ENCODE measurements at regions not wholly inside any gene's neighbourhood (a gene's known extent, or its start where the extent isn't known, plus 50 kb on each side); places are given as distances from the start of the nearest gene placed in this dataset.

- DNase-seq = no peak
- ATAC-seq = no peak
These were observed 95.0 kb upstream of the PPP2R5A start for GRCh38 chr1:212190169-212190568.

GRCh38 chr1:212192261-212192998 is 92.8 kb upstream of the PPP2R5A start:
- DNase-seq (no peak), ATAC-seq (no peak)

- no peak for DNase-seq
These were observed 88.9 kb upstream of the PPP2R5A start for GRCh38 chr1:212196355-212196754.

GRCh38 chr1:212201461-212201860 is 83.7 kb upstream of the PPP2R5A start:
- no peak for DNase-seq
- ATAC-seq = no peak

More at GRCh38 chr1:212196355-212196754, 88.9 kb upstream of the PPP2R5A start:
- no peak for ATAC-seq

GRCh38 chr1:212203630-212204029 is 81.6 kb upstream of the PPP2R5A start:
- no peak for DNase-seq
- ATAC-seq = no peak

GRCh38 chr1:212205006-212205405 is 80.2 kb upstream of the PPP2R5A start:
- DNase-seq = no peak
- ATAC-seq = no peak

GRCh38 chr1:212205843-212206242 is 79.4 kb upstream of the PPP2R5A start:
- ATAC-seq (no peak), DNase-seq (no peak)

- no peak for DNase-seq
- ATAC-seq = no peak
These were observed 78.1 kb upstream of the PPP2R5A start for GRCh38 chr1:212207118-212207517.

- no peak for ATAC-seq
- DNase-seq = no peak
These were observed 77.2 kb upstream of the PPP2R5A start for GRCh38 chr1:212207822-212208520.

- DNase-seq = no peak
- no peak for ATAC-seq
These were observed 76.1 kb upstream of the PPP2R5A start for GRCh38 chr1:212208978-212209644.

- DNase-seq = no peak
- ATAC-seq = no peak
These were observed 73.8 kb upstream of the PPP2R5A start for GRCh38 chr1:212211371-212211770.

GRCh38 chr1:212212343-212212742 is 72.9 kb upstream of the PPP2R5A start:
- DNase-seq (no peak), ATAC-seq (no peak)

- DNase-seq = no peak
- ATAC-seq = no peak
These were observed 72.3 kb upstream of the PPP2R5A start for GRCh38 chr1:212212906-212213305.

- ATAC-seq (no peak), DNase-seq (no peak)
These were observed 71.4 kb upstream of the PPP2R5A start for GRCh38 chr1:212213784-212214183.

- no peak for ATAC-seq
- no peak for DNase-seq
These were observed 70.9 kb upstream of the PPP2R5A start for GRCh38 chr1:212214325-212214724.

GRCh38 chr1:212215910-212216309 is 69.3 kb upstream of the PPP2R5A start:
- DNase-seq (no peak), ATAC-seq (no peak)

GRCh38 chr1:212217633-212218032 is 67.6 kb upstream of the PPP2R5A start:
- no peak for ATAC-seq
- no peak for DNase-seq

GRCh38 chr1:212218065-212218464 is 67.1 kb upstream of the PPP2R5A start:
- DNase-seq (no peak), ATAC-seq (no peak)

GRCh38 chr1:212218911-212219310 is 66.3 kb upstream of the PPP2R5A start:
- peak; percentile 83 for ATAC-seq
- DNase-seq = no peak

- ATAC-seq (no peak), DNase-seq (no peak)
These were observed 65.3 kb upstream of the PPP2R5A start for GRCh38 chr1:212219679-212220463.

- DNase-seq (no peak), ATAC-seq (no peak)
These were observed 63.4 kb upstream of the PPP2R5A start for GRCh38 chr1:212221801-212222200.

- ATAC-seq (no peak), DNase-seq (no peak)
These were observed 61.1 kb upstream of the PPP2R5A start for GRCh38 chr1:212224102-212224501.
